ENCODE measurements at regions not wholly inside any gene's neighbourhood (a gene's known extent, or its start where the extent isn't known, plus 50 kb on each side); places are given as distances from the start of the nearest gene placed in this dataset.
"Not testable (repeated sequence)": the region's sequence is repeated elsewhere in the genome, so short reads cannot be mapped to it uniquely, and the experiment has no call there.

DNA sequence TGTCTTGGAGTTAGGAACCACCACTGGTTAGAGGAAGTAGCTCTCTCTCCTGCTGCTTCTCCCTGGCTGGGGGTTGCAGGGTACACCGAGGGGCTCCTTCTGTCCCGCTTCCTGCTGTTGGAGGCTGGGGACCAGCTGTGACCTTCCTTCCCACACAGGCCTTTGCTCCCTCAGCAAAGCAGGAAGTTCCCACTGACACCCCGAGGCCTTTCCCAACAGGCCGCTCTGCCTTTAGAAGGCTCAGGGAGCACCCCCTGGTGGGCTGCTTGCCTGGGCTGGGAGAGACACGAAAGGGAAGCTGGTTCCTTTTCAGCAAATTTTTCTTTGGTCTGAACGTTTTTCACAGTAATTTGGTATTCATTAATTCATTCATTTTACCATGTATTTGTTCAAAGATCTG, 527.9 kb upstream of the B3GAT1 start:
- TF ChIP-seq, protein P1, sequence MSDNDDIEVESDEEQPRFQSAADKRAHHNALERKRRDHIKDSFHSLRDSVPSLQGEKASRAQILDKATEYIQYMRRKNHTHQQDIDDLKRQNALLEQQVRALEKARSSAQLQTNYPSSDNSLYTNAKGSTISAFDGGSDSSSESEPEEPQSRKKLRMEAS (IDR thresholded peaks at IDR 0.05; ENCODE audit: low read depth, low read length), result no peak
- TF ChIP-seq, protein P2, sequence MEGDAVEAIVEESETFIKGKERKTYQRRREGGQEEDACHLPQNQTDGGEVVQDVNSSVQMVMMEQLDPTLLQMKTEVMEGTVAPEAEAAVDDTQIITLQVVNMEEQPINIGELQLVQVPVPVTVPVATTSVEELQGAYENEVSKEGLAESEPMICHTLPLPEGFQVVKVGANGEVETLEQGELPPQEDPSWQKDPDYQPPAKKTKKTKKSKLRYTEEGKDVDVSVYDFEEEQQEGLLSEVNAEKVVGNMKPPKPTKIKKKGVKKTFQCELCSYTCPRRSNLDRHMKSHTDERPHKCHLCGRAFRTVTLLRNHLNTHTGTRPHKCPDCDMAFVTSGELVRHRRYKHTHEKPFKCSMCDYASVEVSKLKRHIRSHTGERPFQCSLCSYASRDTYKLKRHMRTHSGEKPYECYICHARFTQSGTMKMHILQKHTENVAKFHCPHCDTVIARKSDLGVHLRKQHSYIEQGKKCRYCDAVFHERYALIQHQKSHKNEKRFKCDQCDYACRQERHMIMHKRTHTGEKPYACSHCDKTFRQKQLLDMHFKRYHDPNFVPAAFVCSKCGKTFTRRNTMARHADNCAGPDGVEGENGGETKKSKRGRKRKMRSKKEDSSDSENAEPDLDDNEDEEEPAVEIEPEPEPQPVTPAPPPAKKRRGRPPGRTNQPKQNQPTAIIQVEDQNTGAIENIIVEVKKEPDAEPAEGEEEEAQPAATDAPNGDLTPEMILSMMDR (IDR thresholded peaks at IDR 0.05; ENCODE audit: low read depth, low read length), result peak; percentile 41
- no peak for TF ChIP-seq POLR2A (IDR thresholded peaks at IDR 0.05; ENCODE audit: extremely low read depth, insufficient read length)
- TF ChIP-seq MYC (IDR thresholded peaks at IDR 0.05; ENCODE audit: low read depth, low read length), result no peak
- DNase-seq (ENCODE audit: low read depth), result peak; percentile 50
- H3K4me3 ChIP-seq (ENCODE audit: low read depth, low read length), result no peak overlapping the region

DNA sequence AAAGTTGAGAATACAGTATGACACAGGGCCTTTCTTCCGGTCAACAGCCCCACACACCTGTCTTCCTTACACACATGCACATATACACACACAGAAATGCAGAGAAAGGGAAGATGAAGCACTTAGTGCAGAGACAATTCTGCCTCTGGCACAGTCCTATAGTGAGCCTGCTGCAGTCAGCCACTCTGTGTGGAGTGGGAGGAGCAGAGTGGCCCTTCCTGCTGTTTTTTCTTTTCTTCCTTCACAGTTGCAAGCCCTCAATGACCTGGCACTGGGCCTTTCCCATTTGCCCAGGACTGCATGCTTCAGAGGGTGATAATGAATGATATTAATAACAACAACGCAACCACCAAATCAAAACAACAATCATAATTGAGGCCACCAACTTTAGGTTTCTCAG, 527.0 kb upstream of the B3GAT1 start:
- no peak for TF ChIP-seq POLR2A (IDR thresholded peaks at IDR 0.05; ENCODE audit: extremely low read depth, insufficient read length)
- TF ChIP-seq, protein P1 (IDR thresholded peaks at IDR 0.05; ENCODE audit: low read depth, low read length), result no peak
- TF ChIP-seq MYC (IDR thresholded peaks at IDR 0.05; ENCODE audit: low read depth, low read length), result no peak
- TF ChIP-seq, protein P2 (IDR thresholded peaks at IDR 0.05; ENCODE audit: low read depth, low read length), result no peak
- DNase-seq (ENCODE audit: low read depth), result no peak
- no peak overlapping the region for H3K4me3 ChIP-seq (ENCODE audit: low read depth, low read length)

GRCh38 chr11:134938212-134938611, 526.2 kb upstream of the B3GAT1 start:
- TF ChIP-seq, protein P1 (IDR thresholded peaks at IDR 0.05; ENCODE audit: low read depth, low read length), result no peak
- no peak for TF ChIP-seq MYC (IDR thresholded peaks at IDR 0.05; ENCODE audit: low read depth, low read length)
- TF ChIP-seq, protein P2 (IDR thresholded peaks at IDR 0.05; ENCODE audit: low read depth, low read length), result no peak
- no peak for TF ChIP-seq POLR2A (IDR thresholded peaks at IDR 0.05; ENCODE audit: extremely low read depth, insufficient read length)
- no peak for DNase-seq (ENCODE audit: low read depth)
- no peak overlapping the region for H3K4me3 ChIP-seq (ENCODE audit: low read depth, low read length)

- not testable (repeated sequence) for H3K4me3 ChIP-seq (ENCODE audit: low read depth, low read length); DNase-seq (ENCODE audit: low read depth)
Observed at GRCh38 chr11:134937193-134937592, 525.2 kb upstream of the B3GAT1 start.

DNA sequence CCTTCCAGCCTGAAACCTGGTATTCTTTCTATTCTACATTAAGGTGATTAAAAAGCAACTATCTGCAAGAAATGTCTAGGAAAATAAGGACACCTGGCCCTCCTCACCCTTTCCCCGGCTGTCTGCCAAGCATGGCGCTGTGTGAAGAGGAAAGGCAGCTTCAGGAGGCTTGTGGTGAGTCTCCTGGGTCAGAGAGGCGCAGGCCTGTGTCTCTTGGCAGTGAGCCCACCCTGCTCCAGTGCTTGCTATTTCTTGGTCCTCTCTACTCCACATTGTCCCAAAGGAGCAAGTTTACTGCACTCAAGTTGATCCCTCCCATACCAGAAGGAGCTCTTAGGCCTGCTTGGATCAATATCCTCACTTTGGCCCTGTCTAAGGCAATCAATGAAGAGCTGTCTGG, 520.7 kb upstream of the B3GAT1 start:
- no peak overlapping the region for H3K4me3 ChIP-seq (ENCODE audit: low read depth, low read length)
- DNase-seq (ENCODE audit: low read depth), result no peak
- TF ChIP-seq MYC (IDR thresholded peaks at IDR 0.05; ENCODE audit: low read depth, low read length) (no peak), POLR2A (IDR thresholded peaks at IDR 0.05; ENCODE audit: extremely low read depth, insufficient read length) (no peak)
- TF ChIP-seq, protein P2 (IDR thresholded peaks at IDR 0.05; ENCODE audit: low read depth, low read length), result no peak
- TF ChIP-seq, protein P1 (IDR thresholded peaks at IDR 0.05; ENCODE audit: low read depth, low read length), result no peak

GRCh38 chr11:134925432-134925831, 513.4 kb upstream of the B3GAT1 start:
- no peak overlapping the region for H3K4me3 ChIP-seq (ENCODE audit: low read depth, low read length)
- DNase-seq (ENCODE audit: low read depth), result no peak
- TF ChIP-seq MYC (IDR thresholded peaks at IDR 0.05; ENCODE audit: low read depth, low read length) (no peak), POLR2A (IDR thresholded peaks at IDR 0.05; ENCODE audit: extremely low read depth, insufficient read length) (no peak)
- TF ChIP-seq, protein P2 (IDR thresholded peaks at IDR 0.05; ENCODE audit: low read depth, low read length), result no peak
- TF ChIP-seq, protein P1 (IDR thresholded peaks at IDR 0.05; ENCODE audit: low read depth, low read length), result no peak

All from NB4 (cell line).